MCF 10A (cell line): ENCODE measurements at regions not wholly inside any gene's neighbourhood (a gene's known extent, or its start where the extent isn't known, plus 50 kb on each side); places are given as distances from the start of the nearest gene placed in this dataset.

Source experiments
- BruUV-seq: library from RNA; stranded (reverse); fragments of 400-500 nt; replicated peaks from 2 replicates; lab custom pipeline; 2021; lab: Mats Ljungman, UMichigan
- CTCF ChIA-PET: fragments of 300-600 bp; sonication (Branson Sonifier 250); formaldehyde crosslinking; extraction: SDS; loops from one replicate; lab custom pipeline; 2021; ENCODE audit warnings: antibody characterized with exemption, inconsistent platforms; lab: Yijun Ruan, JAX
- POLR2A ChIA-PET: fragments of 300-600, 350-650 bp; sonication (Branson Sonifier 250); formaldehyde crosslinking; extraction: SDS; loops from one replicate; lab custom pipeline; 2020; ENCODE audit warnings: antibody characterized with exemption, inconsistent platforms; lab: Yijun Ruan, JAX
- DNase-seq: peaks from one replicate; pipeline ENCODE4 v3.0.0-alpha.2; 2018; ENCODE audit not compliant: unreplicated experiment
- H3K27ac Mint-ChIP-seq: one replicate; pipeline ENCODE4 v1.8.0; 2022; ENCODE audit warnings: mild to moderate bottlenecking, low read depth, mixed read lengths; ENCODE audit not compliant: unreplicated experiment
- H3K27me3 Mint-ChIP-seq: one replicate; pipeline ENCODE4 v1.8.0; 2022; ENCODE audit warnings: mixed read lengths; ENCODE audit not compliant: insufficient read depth, unreplicated experiment
- H3K36me3 Mint-ChIP-seq: one replicate; pipeline ENCODE4 v1.8.0; 2022; ENCODE audit warnings: mild to moderate bottlenecking, moderate library complexity, mixed read lengths; ENCODE audit not compliant: insufficient read depth, unreplicated experiment
- H3K4me1 Mint-ChIP-seq: one replicate; pipeline ENCODE4 v1.8.0; 2022; ENCODE audit warnings: mixed read lengths; ENCODE audit not compliant: insufficient read depth, unreplicated experiment
- H3K4me3 Mint-ChIP-seq: one replicate; pipeline ENCODE4 v1.8.0; 2022; ENCODE audit warnings: mild to moderate bottlenecking, moderate library complexity, mixed read lengths; ENCODE audit not compliant: unreplicated experiment
- H3K9me3 Mint-ChIP-seq: one replicate; pipeline ENCODE4 v1.8.0; 2022; ENCODE audit warnings: mixed read lengths; ENCODE audit not compliant: unreplicated experiment
- CTCF ChIP-seq: fragments of 200-600 bp; IDR thresholded peaks from one replicate; pipeline ENCODE4 v1.8.0; 2022; ENCODE audit warnings: antibody characterized with exemption, mild to moderate bottlenecking; ENCODE audit not compliant: unreplicated experiment
- intact Hi-C: fragments of 100-400 bp; cut with micrococcal nuclease; formaldehyde crosslinking; loops from 2 replicates; pipeline ENCODE4 v1.14.1; 2022

- no peaks in the 10 kb centered on the region for H3K36me3 Mint-ChIP-seq
- DNase-seq, result no peak
- CTCF ChIA-PET, result interaction anchor here (0.7 kb wide), 1 partner anchor 8 kb away, joined by 3 read pairs; no protein-coding TSS in a partner anchor
- H3K4me3 Mint-ChIP-seq, result no peak overlapping the region
- BruUV-seq, result no TSS peak
- no peak overlapping the region for H3K27ac Mint-ChIP-seq
- intact Hi-C loops, result no loop called here
- H3K9me3 Mint-ChIP-seq, result peaks cover 14% of the 10 kb centered on the region
- TF ChIP-seq CTCF, result no peak
- POLR2A ChIA-PET, result no interaction called here
- H3K27me3 Mint-ChIP-seq, result peaks cover 30% of the 10 kb centered on the region
- no peaks in the 10 kb centered on the region for H3K4me1 Mint-ChIP-seq
Observed at GRCh38 chr3:127497676-127498075, 92.9 kb downstream of the TPRA1 start.

- TF ChIP-seq CTCF, result no peak
- ChIA-PET POLR2A (no interaction called here), CTCF (interaction anchor here (0.6 to 0.7 kb wide), 2 partner anchors 8 to 39 kb away, joined by 3 read pairs; no protein-coding TSS in a partner anchor)
- intact Hi-C loops, result no loop called here
- Mint-ChIP-seq H3K4me1 (no peaks in the 10 kb centered on the region), H3K36me3 (no peaks in the 10 kb centered on the region), H3K27me3 (peaks cover 30% of the 10 kb centered on the region), H3K9me3 (peaks cover 10% of the 10 kb centered on the region), H3K4me3 (no peak overlapping the region), H3K27ac (no peak overlapping the region)
- no peak for DNase-seq
- no TSS peak for BruUV-seq
Observed at GRCh38 chr3:127497166-127497565, 93.4 kb downstream of the TPRA1 start.

GRCh38 chr3:127495821-127496655, 94.5 kb downstream of the TPRA1 start:
- no peak for TF ChIP-seq CTCF
- DNase-seq, result no peak
- no peak overlapping the region for H3K27ac Mint-ChIP-seq
- H3K4me1 Mint-ChIP-seq, result no peaks in the 10 kb centered on the region
- intact Hi-C loops, result no loop called here
- ChIA-PET POLR2A (no interaction called here), CTCF (no interaction called here)
- H3K9me3 Mint-ChIP-seq, result peaks cover 8% of the 10 kb centered on the region
- H3K27me3 Mint-ChIP-seq, result peaks cover 30% of the 10 kb centered on the region
- BruUV-seq, result no TSS peak
- H3K36me3 Mint-ChIP-seq, result no peaks in the 10 kb centered on the region
- H3K4me3 Mint-ChIP-seq, result no peak overlapping the region

GRCh38 chr3:127493924-127494646, 96.4 kb downstream of the TPRA1 start:
- POLR2A ChIA-PET, result interaction anchor here (0.6 kb wide), 1 partner anchor 217 kb away, joined by 3 read pairs; no protein-coding TSS in a partner anchor
- DNase-seq, result no peak
- no TSS peak for BruUV-seq
- no peaks in the 10 kb centered on the region for H3K9me3 Mint-ChIP-seq
- CTCF ChIA-PET, result interaction anchor here (0.6 kb wide), 1 partner anchor 230 kb away, joined by 4 read pairs; no protein-coding TSS in a partner anchor
- H3K4me1 Mint-ChIP-seq, result no peaks in the 10 kb centered on the region
- no peak overlapping the region for H3K27ac Mint-ChIP-seq
- H3K4me3 Mint-ChIP-seq, result no peak overlapping the region
- peaks cover 21% of the 10 kb centered on the region for H3K27me3 Mint-ChIP-seq
- no peaks in the 10 kb centered on the region for H3K36me3 Mint-ChIP-seq
- no peak for TF ChIP-seq CTCF
- intact Hi-C loops, result no loop called here
